PFSK-1 (cell line): ENCODE measurements at regions not wholly inside any gene's neighbourhood (a gene's known extent, or its start where the extent isn't known, plus 50 kb on each side); places are given as distances from the start of the nearest gene placed in this dataset.

ENCODE experiments used
- POLR2AphosphoS5 ChIP-seq: IDR thresholded peaks from 2 replicates; pipeline ENCODE4 v1.6.1; 2012; ENCODE audit warnings: low read depth, mild to moderate bottlenecking, control low read depth, low read length, moderate library complexity
- SIN3A ChIP-seq: IDR thresholded peaks from 2 replicates; pipeline ENCODE4 v1.6.1; 2012; ENCODE audit warnings: mild to moderate bottlenecking, low read length, moderate library complexity, borderline replicate concordance; ENCODE audit not compliant: insufficient read depth
- TAF1 ChIP-seq: IDR thresholded peaks from 2 replicates; pipeline ENCODE4 v1.6.1; 2012; ENCODE audit warnings: low read length, control low read depth, borderline replicate concordance; ENCODE audit not compliant: insufficient read depth
- TF ChIP-seq, protein P1 (sequence below), 2 experiments: IDR thresholded peaks; 2 replicates each; pipeline versions ENCODE4 v1.6.1 to v1.8.0; 2011 to 2012; ENCODE audit warnings: low read depth in 2 of 2, low read length in 2 of 2, control low read depth in 1 of 2, inconsistent platforms in 1 of 2, mild to moderate bottlenecking in 1 of 2, moderate library complexity in 1 of 2; ENCODE audit not compliant: insufficient read depth in 1 of 2

DNA sequence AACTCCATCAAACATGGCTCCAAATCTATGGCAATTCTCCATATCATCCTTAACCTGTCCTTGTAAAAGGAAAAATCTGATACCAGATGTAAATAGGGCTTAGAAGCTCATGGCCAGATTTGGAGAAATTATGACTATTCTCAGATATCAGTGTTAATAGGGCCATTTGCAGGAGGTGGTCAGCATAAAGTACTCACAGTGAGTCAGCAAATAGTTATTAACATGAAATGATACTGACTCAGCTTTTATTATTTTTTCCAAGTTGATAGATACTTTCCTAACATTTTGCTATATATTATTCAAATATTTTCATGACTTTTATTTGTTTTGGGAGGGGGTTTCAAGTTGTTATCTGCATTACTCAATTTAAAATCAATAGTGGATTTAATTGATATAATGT, 255.8 kb downstream of the MFSD1 start:
- TF ChIP-seq POLR2AphosphoS5 (no peak), TAF1 (no peak), SIN3A (no peak)
- TF ChIP-seq, protein P1, sequence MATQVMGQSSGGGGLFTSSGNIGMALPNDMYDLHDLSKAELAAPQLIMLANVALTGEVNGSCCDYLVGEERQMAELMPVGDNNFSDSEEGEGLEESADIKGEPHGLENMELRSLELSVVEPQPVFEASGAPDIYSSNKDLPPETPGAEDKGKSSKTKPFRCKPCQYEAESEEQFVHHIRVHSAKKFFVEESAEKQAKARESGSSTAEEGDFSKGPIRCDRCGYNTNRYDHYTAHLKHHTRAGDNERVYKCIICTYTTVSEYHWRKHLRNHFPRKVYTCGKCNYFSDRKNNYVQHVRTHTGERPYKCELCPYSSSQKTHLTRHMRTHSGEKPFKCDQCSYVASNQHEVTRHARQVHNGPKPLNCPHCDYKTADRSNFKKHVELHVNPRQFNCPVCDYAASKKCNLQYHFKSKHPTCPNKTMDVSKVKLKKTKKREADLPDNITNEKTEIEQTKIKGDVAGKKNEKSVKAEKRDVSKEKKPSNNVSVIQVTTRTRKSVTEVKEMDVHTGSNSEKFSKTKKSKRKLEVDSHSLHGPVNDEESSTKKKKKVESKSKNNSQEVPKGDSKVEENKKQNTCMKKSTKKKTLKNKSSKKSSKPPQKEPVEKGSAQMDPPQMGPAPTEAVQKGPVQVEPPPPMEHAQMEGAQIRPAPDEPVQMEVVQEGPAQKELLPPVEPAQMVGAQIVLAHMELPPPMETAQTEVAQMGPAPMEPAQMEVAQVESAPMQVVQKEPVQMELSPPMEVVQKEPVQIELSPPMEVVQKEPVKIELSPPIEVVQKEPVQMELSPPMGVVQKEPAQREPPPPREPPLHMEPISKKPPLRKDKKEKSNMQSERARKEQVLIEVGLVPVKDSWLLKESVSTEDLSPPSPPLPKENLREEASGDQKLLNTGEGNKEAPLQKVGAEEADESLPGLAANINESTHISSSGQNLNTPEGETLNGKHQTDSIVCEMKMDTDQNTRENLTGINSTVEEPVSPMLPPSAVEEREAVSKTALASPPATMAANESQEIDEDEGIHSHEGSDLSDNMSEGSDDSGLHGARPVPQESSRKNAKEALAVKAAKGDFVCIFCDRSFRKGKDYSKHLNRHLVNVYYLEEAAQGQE (IDR thresholded peaks at IDR 0.05; ENCODE audit: insufficient read depth in 1 of 2, low read depth in 2 of 2, low read length in 2 of 2) = no peak
